ENCODE measurements at regions not wholly inside any gene's neighbourhood (a gene's known extent, or its start where the extent isn't known, plus 50 kb on each side); places are given as distances from the start of the nearest gene placed in this dataset.

DNA sequence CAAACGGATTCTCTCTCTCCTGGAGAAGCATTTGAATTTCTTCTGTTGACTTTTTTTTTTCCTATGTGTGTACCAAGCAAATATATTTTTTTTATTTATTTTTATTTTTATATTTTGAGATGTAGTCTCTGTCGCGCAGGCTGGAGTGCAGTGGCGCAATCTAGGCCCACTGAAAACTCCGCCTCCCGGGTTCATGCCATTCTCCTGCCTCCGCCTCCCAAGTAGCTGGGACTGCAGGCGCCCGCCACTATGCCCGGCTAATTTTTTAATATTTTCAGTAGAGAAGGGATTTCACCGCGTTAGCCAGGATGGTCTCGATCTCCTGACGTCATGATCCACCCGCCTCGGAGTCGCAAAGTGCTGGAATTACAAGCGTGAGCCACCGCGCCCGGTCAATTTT is 549.5 kb upstream of the GNPDA2 start:
- no peak for TF ChIP-seq CTCF (IDR thresholded peaks at IDR 0.05; ENCODE audit: extremely low read depth in 1 of 2, insufficient read depth in 1 of 2, low read depth in 1 of 2, low read length in 2 of 2)
- TF ChIP-seq FOS (IDR thresholded peaks at IDR 0.05; ENCODE audit: borderline replicate concordance, insufficient read depth, low read length) = no peak
- no peak for TF ChIP-seq POLR2A (IDR thresholded peaks at IDR 0.05; ENCODE audit: low read depth, low read length)
- no peak for TF ChIP-seq POLR2AphosphoS5 (IDR thresholded peaks at IDR 0.05; ENCODE audit: insufficient read depth, low read depth, low read length)
- TF ChIP-seq, protein P1, sequence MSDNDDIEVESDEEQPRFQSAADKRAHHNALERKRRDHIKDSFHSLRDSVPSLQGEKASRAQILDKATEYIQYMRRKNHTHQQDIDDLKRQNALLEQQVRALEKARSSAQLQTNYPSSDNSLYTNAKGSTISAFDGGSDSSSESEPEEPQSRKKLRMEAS (IDR thresholded peaks at IDR 0.05; ENCODE audit: insufficient read depth, insufficient read length) = no peak
- no peak for TF ChIP-seq EZH2 (IDR thresholded peaks at IDR 0.05; ENCODE audit: borderline replicate concordance, low read depth, low read length, severe bottlenecking)
- TF ChIP-seq MYC (IDR thresholded peaks at IDR 0.05; ENCODE audit: low read depth, low read length) = no peak
- no peak for TF ChIP-seq JUN (IDR thresholded peaks at IDR 0.05; ENCODE audit: borderline replicate concordance, insufficient read depth, insufficient read length, low read depth)
- TF ChIP-seq GATA2 (IDR thresholded peaks at IDR 0.05; ENCODE audit: insufficient read depth, insufficient read length, low read depth, low read length) = no peak

All from endothelial cell of umbilical vein (primary cell).